DOHH2 (cell line): ENCODE measurements at regions not wholly inside any gene's neighbourhood (a gene's known extent, or its start where the extent isn't known, plus 50 kb on each side); places are given as distances from the start of the nearest gene placed in this dataset.

Experiments
- EZH2phosphoT487 ChIP-seq: fragments of 200-600 bp; sonication (generic); IDR thresholded peaks from 2 replicates; pipeline ENCODE4 v1.6.1; 2017; ENCODE audit warnings: borderline replicate concordance, mild to moderate bottlenecking, antibody characterized with exemption, low read length, moderate library complexity, mixed read lengths
- TF ChIP-seq, protein P1 (sequence below): fragments of 200-600 bp; sonication (generic); IDR thresholded peaks from one replicate; pipeline ENCODE4 v1.5.1; 2014; ENCODE audit warnings: antibody characterized with exemption, mild to moderate bottlenecking, low read depth, low read length; ENCODE audit not compliant: poor library complexity, severe bottlenecking

DNA sequence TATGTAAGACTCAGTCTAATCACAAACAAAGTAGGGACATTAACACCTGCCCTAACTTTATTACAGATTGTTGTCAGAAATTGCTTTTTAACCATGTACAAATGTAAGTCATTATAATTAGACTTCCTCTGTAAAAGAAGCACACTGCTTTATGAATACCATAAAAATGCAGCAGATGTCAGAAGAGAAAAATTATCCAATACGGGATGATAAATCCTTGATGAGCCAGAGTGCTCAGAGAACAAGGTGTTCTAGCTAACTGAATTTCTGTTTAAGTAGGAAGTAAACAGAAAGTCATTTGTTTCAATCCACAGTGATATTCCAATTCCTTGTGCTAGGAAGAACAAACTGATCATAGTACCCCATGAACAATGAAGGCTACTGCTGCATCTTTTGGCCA is 54.6 kb upstream of the BMPER start:
- TF ChIP-seq, protein P1, sequence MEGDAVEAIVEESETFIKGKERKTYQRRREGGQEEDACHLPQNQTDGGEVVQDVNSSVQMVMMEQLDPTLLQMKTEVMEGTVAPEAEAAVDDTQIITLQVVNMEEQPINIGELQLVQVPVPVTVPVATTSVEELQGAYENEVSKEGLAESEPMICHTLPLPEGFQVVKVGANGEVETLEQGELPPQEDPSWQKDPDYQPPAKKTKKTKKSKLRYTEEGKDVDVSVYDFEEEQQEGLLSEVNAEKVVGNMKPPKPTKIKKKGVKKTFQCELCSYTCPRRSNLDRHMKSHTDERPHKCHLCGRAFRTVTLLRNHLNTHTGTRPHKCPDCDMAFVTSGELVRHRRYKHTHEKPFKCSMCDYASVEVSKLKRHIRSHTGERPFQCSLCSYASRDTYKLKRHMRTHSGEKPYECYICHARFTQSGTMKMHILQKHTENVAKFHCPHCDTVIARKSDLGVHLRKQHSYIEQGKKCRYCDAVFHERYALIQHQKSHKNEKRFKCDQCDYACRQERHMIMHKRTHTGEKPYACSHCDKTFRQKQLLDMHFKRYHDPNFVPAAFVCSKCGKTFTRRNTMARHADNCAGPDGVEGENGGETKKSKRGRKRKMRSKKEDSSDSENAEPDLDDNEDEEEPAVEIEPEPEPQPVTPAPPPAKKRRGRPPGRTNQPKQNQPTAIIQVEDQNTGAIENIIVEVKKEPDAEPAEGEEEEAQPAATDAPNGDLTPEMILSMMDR = no peak
- TF ChIP-seq EZH2phosphoT487 = no peak
